Fibroblast of the conjunctiva (primary cell): ENCODE measurements at regions not wholly inside any gene's neighbourhood (a gene's known extent, or its start where the extent isn't known, plus 50 kb on each side); places are given as distances from the start of the nearest gene placed in this dataset.

ENCODE experiments used
- DNase-seq: peaks from one replicate; pipeline ENCODE4 v3.0.0-alpha.2; 2010; ENCODE audit warnings: low read depth

DNA sequence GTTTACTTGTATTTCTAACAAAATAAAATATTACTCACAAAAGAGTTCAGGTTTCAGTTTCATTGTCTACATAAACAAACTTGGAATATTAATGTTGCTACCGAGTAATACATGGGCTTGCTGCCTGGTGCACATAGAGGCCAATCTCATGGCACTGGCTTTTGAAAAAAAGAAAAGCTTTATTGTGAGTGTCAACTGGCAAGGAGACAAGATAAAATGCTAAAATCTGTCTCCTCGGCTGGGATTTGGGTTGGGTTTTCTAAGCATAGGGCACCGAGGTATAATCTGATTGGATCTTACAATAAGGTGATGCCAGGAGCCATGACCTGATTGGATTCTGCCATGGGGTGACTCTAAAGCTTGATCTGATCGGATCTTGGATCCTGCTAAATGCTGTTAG, 1519.9 kb upstream of the MIR17HG start:
- no peak for DNase-seq

- no peak for DNase-seq
Observed at GRCh38 chr13:89828506-89828905, 1519.0 kb upstream of the MIR17HG start.

- DNase-seq, result no peak
Observed at GRCh38 chr13:89831157-89831556, 1516.3 kb upstream of the MIR17HG start.

DNA sequence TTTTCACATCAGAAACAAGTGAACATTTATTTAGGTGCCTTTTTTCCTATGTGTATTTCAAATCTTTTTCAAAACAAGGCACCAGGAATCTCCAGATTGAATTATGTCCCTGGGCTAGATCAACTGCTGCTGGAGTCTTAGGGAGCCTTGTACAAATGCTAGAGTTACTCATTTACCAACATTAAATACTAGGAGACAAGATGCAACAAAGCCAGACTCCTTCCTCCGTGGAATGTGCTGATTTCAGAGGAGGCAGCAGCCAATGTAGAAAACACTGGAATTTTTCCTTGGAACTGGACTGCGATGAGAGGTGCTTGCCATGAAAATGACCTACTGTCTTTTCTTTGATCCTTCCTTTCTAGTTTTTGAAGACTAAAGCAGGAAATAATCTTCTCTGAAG, 1514.7 kb upstream of the MIR17HG start:
- no peak for DNase-seq

DNA sequence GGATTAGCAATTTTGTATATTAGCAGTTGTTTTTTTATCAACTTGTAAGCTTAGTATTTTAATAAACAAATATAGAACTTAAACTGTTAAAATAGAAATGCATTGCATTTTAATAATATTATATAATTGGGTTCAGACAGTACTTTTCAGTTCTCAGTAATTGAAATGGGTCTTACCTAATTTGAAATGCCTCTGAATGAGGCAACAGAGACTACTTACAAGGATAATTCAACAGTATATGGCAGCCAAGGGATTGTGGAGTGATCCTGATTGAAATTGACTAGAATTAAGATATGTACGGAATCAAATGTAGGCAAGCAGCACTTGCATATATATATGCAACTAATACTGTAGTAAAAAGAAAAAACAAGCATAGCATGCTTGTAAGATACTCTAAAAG, 1503.9 kb upstream of the MIR17HG start:
- DNase-seq, result no peak

GRCh38 chr13:89845874-89846273, 1501.6 kb upstream of the MIR17HG start:
- DNase-seq, result no peak

DNA sequence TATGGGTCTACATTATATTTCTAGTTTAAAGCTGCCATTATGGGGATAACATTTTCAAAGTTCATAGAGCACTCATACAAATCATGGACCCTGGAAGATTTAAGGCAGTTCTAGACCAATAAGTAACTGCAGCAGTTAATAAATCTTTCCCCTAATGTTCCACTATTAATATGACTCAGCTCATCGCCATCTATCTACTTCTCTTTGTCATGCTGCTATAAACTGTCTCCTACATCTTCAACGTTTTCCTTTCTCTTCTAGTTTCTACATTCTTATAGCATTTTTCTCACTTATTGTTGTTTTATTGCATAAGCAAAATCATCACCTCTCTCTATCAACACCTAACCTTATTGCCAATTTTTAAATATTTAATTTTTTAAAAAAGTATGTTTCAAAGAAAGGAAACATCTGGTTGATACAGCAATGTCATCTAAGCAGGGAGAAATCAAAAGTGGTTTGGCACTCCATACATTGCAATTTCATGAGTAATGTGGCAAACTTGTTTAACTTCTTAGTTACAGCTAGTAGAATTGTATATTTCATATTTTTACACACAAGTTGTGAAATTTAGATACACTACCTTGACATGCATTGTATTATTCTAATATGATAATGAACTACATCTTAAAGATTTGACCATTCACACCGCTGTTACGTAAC, 1500.4 kb upstream of the MIR17HG start:
- no peak for DNase-seq

DNA sequence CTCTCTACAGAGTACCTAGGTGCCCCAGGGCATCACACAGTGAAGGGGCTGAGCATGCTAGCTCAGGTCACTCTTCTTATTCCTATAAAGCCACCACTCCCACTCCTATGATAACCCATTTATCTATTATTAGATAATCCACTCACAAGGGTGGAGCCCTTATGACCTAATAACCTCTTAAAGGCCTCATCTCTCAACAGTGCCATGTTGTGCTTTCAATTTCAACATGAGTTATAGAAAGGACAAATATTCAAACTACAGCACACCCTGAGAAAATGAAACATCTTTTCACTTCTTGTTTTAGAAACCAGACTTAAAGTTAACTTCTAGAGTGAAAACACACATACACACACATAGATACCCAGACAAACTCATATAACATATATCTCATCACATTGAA, 1494.9 kb upstream of the MIR17HG start:
- no peak for DNase-seq

DNA sequence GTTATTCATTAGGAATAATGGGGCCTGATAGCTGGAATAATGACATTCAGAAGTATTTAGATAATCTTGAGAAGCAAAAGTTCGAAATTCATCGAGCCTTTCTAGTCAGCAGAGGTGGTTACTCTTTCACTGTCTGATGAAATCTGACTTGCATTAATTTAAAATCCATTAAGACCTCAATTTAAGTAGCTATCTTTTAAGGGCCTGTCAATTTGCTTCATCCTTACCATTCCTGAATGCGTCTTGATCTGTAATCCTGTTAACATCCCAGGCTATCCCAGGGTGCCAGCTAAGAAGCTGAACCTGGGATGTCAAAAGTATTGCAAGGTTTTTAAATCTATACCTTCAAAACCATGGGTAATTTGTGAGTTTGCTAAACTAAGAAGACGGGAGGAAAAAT, 1491.0 kb upstream of the MIR17HG start:
- no peak for DNase-seq

GRCh38 chr13:89857502-89857901, 1490.0 kb upstream of the MIR17HG start:
- DNase-seq, result no peak

DNA sequence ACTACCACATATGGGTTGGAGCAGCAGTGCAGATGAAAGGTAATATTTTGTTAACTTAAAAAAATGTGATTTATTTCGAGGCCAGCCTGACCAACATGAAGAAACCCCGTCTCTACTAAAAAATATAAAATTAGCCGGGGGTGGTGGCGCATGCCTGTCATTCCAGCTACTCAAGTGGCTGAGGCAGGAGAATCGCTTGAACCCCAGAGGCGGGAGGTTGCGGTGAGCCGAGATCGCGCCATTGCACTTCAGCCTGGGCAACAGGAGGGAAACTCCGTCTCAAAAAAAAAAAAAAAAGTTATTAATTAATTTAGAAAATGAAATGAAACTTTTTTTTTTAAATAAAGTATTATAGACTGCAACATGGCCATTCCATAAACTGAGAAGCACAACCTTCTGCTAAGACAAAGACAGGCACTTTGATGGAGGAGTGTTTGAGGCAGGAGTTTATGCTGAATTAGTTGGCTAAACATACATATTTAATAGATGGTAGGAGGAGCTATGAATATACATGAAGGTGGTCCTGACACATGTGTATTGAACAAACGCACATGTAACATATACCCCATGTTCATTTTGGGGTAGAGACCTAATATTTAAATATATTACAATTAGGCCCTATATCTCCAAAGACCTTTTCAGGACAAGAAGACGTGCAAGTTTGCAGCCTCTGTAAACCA, 1485.3 kb upstream of the MIR17HG start:
- DNase-seq, result no peak

- no peak for DNase-seq
Observed at GRCh38 chr13:89862691-89863036, 1484.8 kb upstream of the MIR17HG start.

DNA sequence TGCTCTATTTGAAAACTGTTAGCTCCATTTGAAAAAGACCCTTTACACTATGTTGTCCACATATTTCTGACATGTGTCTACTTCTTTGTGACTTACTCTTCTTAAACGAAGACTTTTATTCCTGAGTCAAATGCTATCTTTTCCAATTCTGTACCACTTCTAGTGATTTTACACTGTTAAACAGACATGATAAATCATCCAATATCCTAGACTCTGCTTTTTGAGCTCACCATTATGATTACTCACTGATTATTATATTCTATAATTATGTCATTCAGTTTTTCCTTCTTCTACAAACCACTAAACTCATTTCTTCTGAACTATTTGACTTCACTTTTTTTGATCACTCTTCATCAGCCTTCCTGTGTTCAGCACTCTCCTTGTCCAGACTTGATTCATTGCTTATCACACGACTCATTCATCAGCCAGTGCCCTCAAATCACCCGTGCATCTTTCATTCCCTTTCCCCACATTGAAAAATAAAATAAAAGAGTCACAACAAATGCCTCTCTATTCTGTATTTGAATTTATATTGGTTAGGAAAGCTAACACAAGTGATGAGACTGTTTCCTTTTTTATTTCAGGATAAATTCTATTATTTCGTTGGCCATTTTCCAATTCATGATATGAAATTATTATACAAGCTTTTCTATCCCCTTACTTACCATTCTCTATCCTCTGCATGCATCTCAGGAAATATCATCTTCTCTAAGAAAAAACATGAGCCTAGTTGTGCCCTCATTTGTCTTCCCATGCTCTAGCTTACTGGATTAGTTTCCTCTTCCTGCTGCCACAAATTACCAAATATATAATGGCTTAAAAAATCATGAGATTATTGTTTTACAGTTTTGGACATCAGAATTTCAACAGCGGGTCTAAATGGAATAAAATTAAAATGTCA, 1482.1 kb upstream of the MIR17HG start:
- DNase-seq, result no peak

- no peak for DNase-seq
Observed at GRCh38 chr13:89869312-89869711, 1478.2 kb upstream of the MIR17HG start.

GRCh38 chr13:89878904-89879303, 1468.6 kb upstream of the MIR17HG start:
- DNase-seq, result no peak

DNA sequence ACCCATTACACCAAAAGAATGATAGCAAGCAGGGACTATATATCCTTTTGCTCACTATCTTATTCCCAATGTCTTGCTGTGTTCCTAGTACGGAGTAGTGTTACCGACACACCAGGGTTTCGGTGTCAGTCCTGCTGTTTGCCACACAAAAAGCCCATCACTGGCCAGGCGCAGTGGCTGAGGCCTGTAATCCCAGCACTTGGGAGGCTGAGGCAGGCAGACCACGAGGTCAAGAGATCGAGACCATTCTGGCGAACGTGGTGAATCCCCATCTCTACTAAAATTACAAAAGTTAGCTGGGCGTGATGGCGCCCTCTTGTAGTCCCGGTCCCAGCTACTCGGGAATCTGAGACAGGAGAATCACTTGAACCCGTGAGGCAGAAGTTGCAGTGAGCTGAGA, 1467.3 kb upstream of the MIR17HG start:
- DNase-seq, result no peak

GRCh38 chr13:89883893-89884448, 1463.5 kb upstream of the MIR17HG start:
- DNase-seq, result no peak

DNA sequence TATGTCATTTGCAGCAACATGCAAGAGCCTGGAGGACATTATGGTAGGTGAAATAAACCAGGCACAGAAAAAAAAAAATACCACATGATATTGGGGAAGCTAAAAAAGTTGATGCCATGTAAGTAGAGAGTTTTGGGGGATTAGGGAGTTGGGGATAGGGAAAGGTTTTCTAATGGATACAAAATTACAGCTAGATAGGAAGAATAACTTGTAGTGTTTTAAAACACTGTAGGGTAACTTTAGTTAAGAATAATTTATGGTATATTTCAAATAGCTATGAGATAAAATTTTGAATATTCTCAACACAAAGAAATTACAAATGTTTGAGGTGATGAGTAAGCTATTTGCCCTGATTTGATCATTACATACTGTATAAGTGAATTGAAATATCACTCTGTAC, 1456.7 kb upstream of the MIR17HG start:
- DNase-seq, result no peak

GRCh38 chr13:89891416-89891815, 1456.1 kb upstream of the MIR17HG start:
- no peak for DNase-seq

- DNase-seq, result no peak
Observed at GRCh38 chr13:89897681-89898080, 1449.8 kb upstream of the MIR17HG start.

DNA sequence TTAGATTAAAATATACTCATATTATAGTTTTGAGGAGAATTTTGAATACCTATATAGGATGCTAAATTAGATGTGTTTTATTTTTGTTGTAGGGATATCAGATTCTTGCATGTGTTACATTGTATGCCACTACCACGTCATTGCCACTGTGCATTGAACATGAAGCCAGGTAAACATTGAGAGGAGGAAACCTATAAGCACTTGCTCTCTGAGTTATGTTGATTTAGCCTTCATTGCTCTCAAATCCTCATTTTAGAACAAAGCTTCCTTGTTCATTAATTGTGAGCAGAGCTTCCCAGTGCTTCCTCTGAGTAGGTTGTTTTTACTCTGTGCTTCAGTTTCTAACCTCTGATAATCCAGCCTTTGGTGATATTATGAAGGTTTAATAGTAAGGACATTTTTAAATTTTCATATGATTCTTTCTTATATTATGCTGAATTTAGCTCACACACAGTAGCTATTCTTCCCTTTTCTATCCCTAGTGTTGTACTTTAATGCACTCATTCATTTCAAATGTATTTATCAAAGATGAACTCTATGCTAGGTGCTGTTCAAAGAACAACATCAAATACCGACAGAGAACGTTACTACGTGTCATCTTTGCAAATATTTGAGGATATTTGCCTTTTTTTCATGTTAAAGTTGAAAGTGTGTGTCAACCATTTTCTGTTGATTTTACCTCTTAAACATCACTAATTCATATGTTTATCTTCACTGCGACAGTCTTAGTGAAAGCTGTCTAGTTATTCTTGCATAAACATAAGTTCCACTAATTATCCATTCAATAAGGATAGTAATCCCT, 1448.0 kb upstream of the MIR17HG start:
- no peak for DNase-seq
